NT2/D1 (cell line): ENCODE measurements at regions not wholly inside any gene's neighbourhood (a gene's known extent, or its start where the extent isn't known, plus 50 kb on each side); places are given as distances from the start of the nearest gene placed in this dataset.
A peak's percentile ranks its signal among the peaks of the same experiment; 100 is the strongest.

Experiments used
- DNase-seq: peaks from one replicate; pipeline ENCODE4 v3.0.0-alpha.2; 2011; ENCODE audit warnings: low read depth, low spot score
- H3K27me3 ChIP-seq: 2 replicates; pipeline ENCODE4 v1.6.0; 2011; ENCODE audit warnings: mild to moderate bottlenecking; ENCODE audit not compliant: insufficient read length, insufficient read depth
- H3K36me3 ChIP-seq: 2 replicates; pipeline ENCODE4 v1.6.1; 2011; ENCODE audit warnings: mild to moderate bottlenecking, low read length, mixed read lengths; ENCODE audit not compliant: insufficient read depth, insufficient read length
- H3K4me1 ChIP-seq: 2 replicates; pipeline ENCODE4 v1.5.1; 2011; ENCODE audit not compliant: insufficient read depth, insufficient read length
- H3K4me3 ChIP-seq: 2 replicates; pipeline ENCODE4 v1.5.1; 2011; ENCODE audit warnings: low read depth; ENCODE audit not compliant: insufficient read length
- H3K9ac ChIP-seq: 2 replicates; pipeline ENCODE4 v1.6.0; 2011; ENCODE audit warnings: low read depth; ENCODE audit not compliant: insufficient read length
- H3K9me3 ChIP-seq: 2 replicates; pipeline ENCODE4 v1.5.1; 2011; ENCODE audit warnings: mild to moderate bottlenecking, low read length; ENCODE audit not compliant: insufficient read depth
- SUZ12 ChIP-seq: IDR thresholded peaks from 2 replicates; pipeline ENCODE4 v1.6.1; 2011; ENCODE audit not compliant: insufficient read length, insufficient read depth; ENCODE audit errors: extremely low read depth
- YY1 ChIP-seq: IDR thresholded peaks from 2 replicates; pipeline ENCODE4 v1.6.1; 2011; ENCODE audit not compliant: insufficient read length, insufficient read depth
- ZNF274 ChIP-seq: IDR thresholded peaks from 2 replicates; pipeline ENCODE4 v1.6.1; 2011; ENCODE audit warnings: mild to moderate bottlenecking, low read depth, low read length

DNA sequence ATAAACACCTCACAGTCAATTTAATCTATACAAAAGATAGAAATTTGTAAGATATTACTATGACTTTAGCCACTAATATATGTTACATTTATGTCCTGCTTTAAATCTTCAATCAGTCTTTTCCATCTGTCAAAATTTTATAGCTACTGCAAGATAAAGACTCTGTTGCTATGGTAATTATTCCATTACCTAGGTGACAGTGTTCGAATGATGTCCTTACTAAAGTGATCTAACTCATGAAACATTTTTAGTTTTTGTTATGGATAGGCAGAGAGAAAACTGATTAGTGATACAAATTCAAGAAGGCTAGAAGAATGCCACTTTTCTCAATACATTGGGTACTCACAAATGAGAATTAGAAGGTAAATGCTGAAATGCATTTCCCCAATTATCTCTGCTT is 359.9 kb upstream of the FSHR start:
- H3K4me1 ChIP-seq = no peaks in the 10 kb centered on the region
- TF ChIP-seq SUZ12 (no peak), YY1 (no peak), ZNF274 (no peak)
- no peak overlapping the region for H3K4me3 ChIP-seq
- DNase-seq = no peak
- H3K27me3 ChIP-seq = no peaks in the 10 kb centered on the region
- no peaks in the 10 kb centered on the region for H3K36me3 ChIP-seq
- no peak overlapping the region for H3K9ac ChIP-seq
- H3K9me3 ChIP-seq = no peaks in the 10 kb centered on the region

GRCh38 chr2:49490710-49491109 is 336.4 kb upstream of the FSHR start:
- no peak overlapping the region for H3K4me3 ChIP-seq
- H3K9me3 ChIP-seq = no peaks in the 10 kb centered on the region
- H3K27me3 ChIP-seq = no peaks in the 10 kb centered on the region
- H3K36me3 ChIP-seq = no peaks in the 10 kb centered on the region
- H3K9ac ChIP-seq = no peak overlapping the region
- peak; percentile 52 for DNase-seq
- no peaks in the 10 kb centered on the region for H3K4me1 ChIP-seq
- TF ChIP-seq YY1 = no peak
- TF ChIP-seq SUZ12 = no peak
- no peak for TF ChIP-seq ZNF274

GRCh38 chr2:49487139-49487538 is 332.8 kb upstream of the FSHR start:
- Histone ChIP-seq H3K4me1 (no peaks in the 10 kb centered on the region), H3K9me3 (no peaks in the 10 kb centered on the region), H3K27me3 (no peaks in the 10 kb centered on the region), H3K4me3 (no peak overlapping the region), H3K9ac (no peak overlapping the region), H3K36me3 (no peaks in the 10 kb centered on the region)
- DNase-seq = no peak
- TF ChIP-seq SUZ12 (no peak), YY1 (no peak), ZNF274 (no peak)

GRCh38 chr2:49480520-49480919 is 326.2 kb upstream of the FSHR start:
- Histone ChIP-seq H3K9ac (no peak overlapping the region), H3K27me3 (no peaks in the 10 kb centered on the region), H3K9me3 (no peaks in the 10 kb centered on the region), H3K36me3 (no peaks in the 10 kb centered on the region), H3K4me3 (no peak overlapping the region), H3K4me1 (no peaks in the 10 kb centered on the region)
- no peak for TF ChIP-seq SUZ12
- no peak for TF ChIP-seq ZNF274
- no peak for TF ChIP-seq YY1
- DNase-seq = no peak

DNA sequence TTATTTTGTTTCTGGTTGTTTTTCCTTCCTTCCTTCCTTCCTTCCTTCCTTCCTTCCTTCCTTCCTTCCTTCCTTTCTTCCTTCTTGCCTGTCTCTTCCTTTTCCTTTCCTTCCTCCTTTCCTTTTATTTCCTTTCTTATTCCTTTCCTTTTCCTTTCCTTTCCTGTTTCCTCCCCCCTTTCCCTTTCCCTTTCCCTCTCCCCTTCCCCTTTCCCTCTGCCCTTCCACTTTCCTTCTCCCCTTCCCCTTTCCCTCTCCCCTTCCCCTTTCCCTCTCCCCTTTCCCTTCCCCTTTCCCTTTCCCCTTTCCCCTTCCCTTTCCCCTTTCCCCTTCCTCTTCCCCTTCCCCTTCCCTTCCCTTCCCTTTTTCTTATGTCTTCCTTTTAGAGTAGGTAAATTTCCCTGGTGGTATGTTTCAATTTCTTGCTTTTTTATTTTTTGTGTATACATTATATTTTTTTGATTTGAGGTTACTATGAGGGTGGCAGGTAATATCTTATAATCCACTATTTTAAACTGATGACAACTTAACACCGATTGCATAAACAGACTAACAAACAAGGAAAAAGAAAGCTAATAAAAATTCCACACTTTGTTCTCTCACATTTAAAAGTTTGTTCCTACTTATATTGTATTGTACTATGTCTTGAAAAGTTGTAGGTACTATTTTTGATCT is 311.0 kb upstream of the FSHR start:
- Histone ChIP-seq H3K9me3 (no peaks in the 10 kb centered on the region), H3K36me3 (no peaks in the 10 kb centered on the region), H3K9ac (no peak overlapping the region), H3K4me1 (no peaks in the 10 kb centered on the region), H3K4me3 (no peak overlapping the region), H3K27me3 (no peaks in the 10 kb centered on the region)
- TF ChIP-seq SUZ12 = no peak
- TF ChIP-seq ZNF274 = no peak
- no peak for TF ChIP-seq YY1
- DNase-seq = no peak

- no peak for DNase-seq
- no peaks in the 10 kb centered on the region for H3K36me3 ChIP-seq
- no peaks in the 10 kb centered on the region for H3K9me3 ChIP-seq
- H3K4me3 ChIP-seq = no peak overlapping the region
- no peak overlapping the region for H3K9ac ChIP-seq
- no peaks in the 10 kb centered on the region for H3K4me1 ChIP-seq
- TF ChIP-seq YY1 = no peak
- no peak for TF ChIP-seq ZNF274
- TF ChIP-seq SUZ12 = no peak
- H3K27me3 ChIP-seq = no peaks in the 10 kb centered on the region
Observed at GRCh38 chr2:49459314-49459993, 305.1 kb upstream of the FSHR start.

DNA sequence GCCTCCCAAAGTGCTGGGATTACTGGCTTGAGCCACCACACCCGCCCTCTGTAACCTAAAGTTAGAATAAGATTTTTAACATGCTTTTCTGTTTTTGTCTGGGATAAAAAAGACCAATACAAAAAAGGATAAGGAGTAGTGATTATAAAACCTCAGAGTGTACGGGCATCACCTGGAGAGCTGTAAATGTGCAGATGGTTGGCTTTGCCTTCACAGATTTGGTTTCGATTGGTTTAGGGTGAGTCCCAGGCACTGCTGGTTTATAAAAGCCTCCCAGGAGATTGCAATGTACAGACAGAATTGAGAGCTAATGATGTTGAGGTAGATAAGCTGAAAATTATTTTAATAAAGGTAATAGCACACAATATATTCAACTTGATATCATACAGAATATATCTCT is 289.7 kb upstream of the FSHR start:
- DNase-seq = no peak
- Histone ChIP-seq H3K4me3 (no peak overlapping the region), H3K36me3 (no peaks in the 10 kb centered on the region), H3K27me3 (no peaks in the 10 kb centered on the region), H3K9me3 (no peaks in the 10 kb centered on the region), H3K9ac (no peak overlapping the region), H3K4me1 (no peaks in the 10 kb centered on the region)
- TF ChIP-seq SUZ12 = no peak
- TF ChIP-seq YY1 = no peak
- no peak for TF ChIP-seq ZNF274
